Neural progenitor cell (in vitro differentiated cells): ENCODE measurements at regions not wholly inside any gene's neighbourhood (a gene's known extent, or its start where the extent isn't known, plus 50 kb on each side); places are given as distances from the start of the nearest gene placed in this dataset.
"Not testable (repeated sequence)": the region's sequence is repeated elsewhere in the genome, so short reads cannot be mapped to it uniquely, and the experiment has no call there.

Experiments
- DNase-seq: peaks from one replicate; pipeline ENCODE4 v3.0.0-alpha.2; 2016; ENCODE audit warnings: low spot score
- H2AFZ ChIP-seq: fragments of 200-600 bp; sonication (generic); replicated peaks from 2 replicates; pipeline ENCODE4 v1.6.1; 2016; ENCODE audit warnings: antibody characterized with exemption
- H3F3A ChIP-seq: fragments of 200-600 bp; sonication (generic); 2 replicates; pipeline ENCODE4 v1.6.1; 2016; ENCODE audit warnings: antibody characterized with exemption, low read depth
- H3K27ac ChIP-seq: fragments of 200-600 bp; sonication (generic); 2 replicates; pipeline ENCODE4 v1.5.1; 2016; ENCODE audit warnings: mild to moderate bottlenecking
- H3K27me3 ChIP-seq: fragments of 200-600 bp; sonication (generic); 2 replicates; pipeline ENCODE4 v1.6.1; 2016; ENCODE audit warnings: mild to moderate bottlenecking, moderate library complexity
- H3K36me3 ChIP-seq: fragments of 200-600 bp; sonication (generic); 2 replicates; pipeline ENCODE4 v1.5.1; 2016
- H3K4me1 ChIP-seq: fragments of 200-600 bp; sonication (generic); 2 replicates; pipeline ENCODE4 v1.6.1; 2016; ENCODE audit warnings: mixed run types
- H3K4me2 ChIP-seq: fragments of 200-600 bp; sonication (generic); 2 replicates; pipeline ENCODE4 v1.6.1; 2016
- H3K4me3 ChIP-seq: fragments of 200-600 bp; sonication (generic); 2 replicates; pipeline ENCODE4 v1.5.1; 2016
- H3K79me2 ChIP-seq: fragments of 200-600 bp; sonication (generic); 2 replicates; pipeline ENCODE4 v1.6.1; 2016; ENCODE audit warnings: low read depth
- H3K9ac ChIP-seq: fragments of 200-600 bp; sonication (generic); 2 replicates; pipeline ENCODE4 v1.6.1; 2016
- H3K9me3 ChIP-seq: fragments of 200-600 bp; sonication (generic); 2 replicates; pipeline ENCODE4 v1.5.1; 2016; ENCODE audit warnings: low read depth
- H4K20me1 ChIP-seq: fragments of 200-600 bp; sonication (generic); 2 replicates; pipeline ENCODE4 v1.6.1; 2016; ENCODE audit warnings: low read depth
- H3K27ac Mint-ChIP-seq: 3 replicates; pipeline ENCODE4 v1.8.0; 2021; ENCODE audit warnings: mixed read lengths
- H3K27me3 Mint-ChIP-seq: 2 replicates; pipeline ENCODE4 v1.8.0; 2022; ENCODE audit warnings: low read depth, mild to moderate bottlenecking, inconsistent platforms, moderate library complexity, mixed read lengths; ENCODE audit not compliant: insufficient read depth
- H3K36me3 Mint-ChIP-seq: 3 replicates; pipeline ENCODE4 v1.8.0; 2021; ENCODE audit warnings: mixed read lengths
- H3K4me1 Mint-ChIP-seq: 3 replicates; pipeline ENCODE4 v1.8.0; 2021; ENCODE audit warnings: mixed read lengths
- H3K4me3 Mint-ChIP-seq: 3 replicates; pipeline ENCODE4 v1.8.0; 2021; ENCODE audit warnings: mild to moderate bottlenecking, moderate library complexity, mixed read lengths
- H3K9me3 Mint-ChIP-seq: 3 replicates; pipeline ENCODE4 v1.8.0; 2020; ENCODE audit warnings: mixed read lengths
- EZH2 ChIP-seq: fragments of 200-600 bp; sonication (generic); IDR thresholded peaks from 2 replicates; pipeline ENCODE4 v1.6.1; 2017; ENCODE audit warnings: antibody characterized with exemption, mild to moderate bottlenecking, moderate library complexity
- EZH2phosphoT487 ChIP-seq: fragments of 200-600 bp; sonication (generic); IDR thresholded peaks from 2 replicates; pipeline ENCODE4 v1.6.1; 2017; ENCODE audit warnings: antibody characterized with exemption
- TF ChIP-seq, protein P1 (sequence below): fragments of 200-600 bp; sonication (generic); IDR thresholded peaks from 2 replicates; pipeline ENCODE4 v1.5.1; 2017; ENCODE audit warnings: antibody characterized with exemption, mild to moderate bottlenecking

DNA sequence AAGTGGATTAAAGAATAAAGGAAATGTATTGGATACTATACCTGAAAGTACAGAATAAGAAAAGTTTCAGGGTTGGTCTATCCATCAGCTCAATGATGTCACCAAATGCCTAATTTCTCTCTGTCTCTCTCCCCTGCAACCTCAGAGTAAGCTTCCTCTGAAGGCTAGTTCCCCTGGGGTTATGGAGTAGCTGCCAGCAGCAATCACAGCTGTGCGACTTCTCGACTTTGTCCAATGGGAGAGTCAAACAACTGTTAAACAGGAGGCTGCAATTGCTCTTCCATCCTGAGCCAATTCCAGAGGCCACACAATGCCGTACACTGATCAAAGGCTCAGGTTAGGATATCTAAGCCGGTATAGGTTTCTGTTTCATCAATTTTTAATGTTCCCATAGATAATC, 95.3 kb upstream of the FANCL start:
- Histone ChIP-seq H3K4me1 (no peaks in the 10 kb centered on the region), H3K79me2 (no peaks in the 10 kb centered on the region), H3K9me3 (no peaks in the 10 kb centered on the region), H3K27me3 (no peaks in the 10 kb centered on the region), H4K20me1 (no peaks in the 10 kb centered on the region), H3K9ac (no peak overlapping the region), H2AFZ (no peak overlapping the region), H3K36me3 (no peaks in the 10 kb centered on the region), H3K4me3 (no peak overlapping the region), H3F3A (no peaks in the 10 kb centered on the region), H3K27ac (no peak overlapping the region), H3K4me2 (no peak overlapping the region)
- Mint-ChIP-seq H3K4me1 (no peaks in the 10 kb centered on the region), H3K27me3 (peaks cover under 1% of the 10 kb centered on the region), H3K27ac (no peak overlapping the region), H3K4me3 (no peak overlapping the region), H3K36me3 (no peaks in the 10 kb centered on the region), H3K9me3 (no peaks in the 10 kb centered on the region)
- DNase-seq = peak; percentile 34
- TF ChIP-seq EZH2phosphoT487 = no peak
- TF ChIP-seq, protein P1, sequence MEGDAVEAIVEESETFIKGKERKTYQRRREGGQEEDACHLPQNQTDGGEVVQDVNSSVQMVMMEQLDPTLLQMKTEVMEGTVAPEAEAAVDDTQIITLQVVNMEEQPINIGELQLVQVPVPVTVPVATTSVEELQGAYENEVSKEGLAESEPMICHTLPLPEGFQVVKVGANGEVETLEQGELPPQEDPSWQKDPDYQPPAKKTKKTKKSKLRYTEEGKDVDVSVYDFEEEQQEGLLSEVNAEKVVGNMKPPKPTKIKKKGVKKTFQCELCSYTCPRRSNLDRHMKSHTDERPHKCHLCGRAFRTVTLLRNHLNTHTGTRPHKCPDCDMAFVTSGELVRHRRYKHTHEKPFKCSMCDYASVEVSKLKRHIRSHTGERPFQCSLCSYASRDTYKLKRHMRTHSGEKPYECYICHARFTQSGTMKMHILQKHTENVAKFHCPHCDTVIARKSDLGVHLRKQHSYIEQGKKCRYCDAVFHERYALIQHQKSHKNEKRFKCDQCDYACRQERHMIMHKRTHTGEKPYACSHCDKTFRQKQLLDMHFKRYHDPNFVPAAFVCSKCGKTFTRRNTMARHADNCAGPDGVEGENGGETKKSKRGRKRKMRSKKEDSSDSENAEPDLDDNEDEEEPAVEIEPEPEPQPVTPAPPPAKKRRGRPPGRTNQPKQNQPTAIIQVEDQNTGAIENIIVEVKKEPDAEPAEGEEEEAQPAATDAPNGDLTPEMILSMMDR = no peak
- no peak for TF ChIP-seq EZH2

DNA sequence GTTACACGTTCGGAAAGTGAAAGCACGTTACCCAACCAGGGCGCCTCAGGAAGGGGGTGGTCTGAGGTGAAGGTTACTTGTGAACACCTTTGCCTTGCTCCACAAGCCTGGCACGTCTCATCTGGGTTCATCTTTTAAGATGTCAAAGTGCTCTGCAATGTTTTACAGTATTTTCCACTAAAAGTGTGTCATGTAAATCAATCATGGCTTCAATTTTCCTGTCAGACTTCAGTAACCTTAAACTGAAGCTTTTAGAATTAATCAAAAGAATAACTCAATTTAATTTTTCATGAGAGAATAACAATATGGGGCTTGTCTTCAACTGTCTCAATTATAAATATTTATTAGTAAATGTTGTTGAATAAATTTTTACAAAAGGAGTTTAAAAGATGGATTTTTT, 93.3 kb upstream of the FANCL start:
- Mint-ChIP-seq H3K4me1 (no peaks in the 10 kb centered on the region), H3K27me3 (peaks cover 2% of the 10 kb centered on the region), H3K4me3 (no peak overlapping the region), H3K36me3 (no peaks in the 10 kb centered on the region), H3K9me3 (no peaks in the 10 kb centered on the region), H3K27ac (no peak overlapping the region)
- Histone ChIP-seq H3F3A (no peaks in the 10 kb centered on the region), H3K79me2 (no peaks in the 10 kb centered on the region), H3K27ac (no peak overlapping the region), H3K36me3 (no peaks in the 10 kb centered on the region), H3K9ac (no peak overlapping the region), H3K9me3 (no peaks in the 10 kb centered on the region), H3K4me3 (no peak overlapping the region), H3K4me1 (no peaks in the 10 kb centered on the region), H4K20me1 (no peaks in the 10 kb centered on the region), H2AFZ (no peak overlapping the region), H3K4me2 (no peak overlapping the region), H3K27me3 (no peaks in the 10 kb centered on the region)
- TF ChIP-seq EZH2 = no peak
- no peak for TF ChIP-seq EZH2phosphoT487
- TF ChIP-seq, protein P1 = no peak
- DNase-seq = no peak

DNA sequence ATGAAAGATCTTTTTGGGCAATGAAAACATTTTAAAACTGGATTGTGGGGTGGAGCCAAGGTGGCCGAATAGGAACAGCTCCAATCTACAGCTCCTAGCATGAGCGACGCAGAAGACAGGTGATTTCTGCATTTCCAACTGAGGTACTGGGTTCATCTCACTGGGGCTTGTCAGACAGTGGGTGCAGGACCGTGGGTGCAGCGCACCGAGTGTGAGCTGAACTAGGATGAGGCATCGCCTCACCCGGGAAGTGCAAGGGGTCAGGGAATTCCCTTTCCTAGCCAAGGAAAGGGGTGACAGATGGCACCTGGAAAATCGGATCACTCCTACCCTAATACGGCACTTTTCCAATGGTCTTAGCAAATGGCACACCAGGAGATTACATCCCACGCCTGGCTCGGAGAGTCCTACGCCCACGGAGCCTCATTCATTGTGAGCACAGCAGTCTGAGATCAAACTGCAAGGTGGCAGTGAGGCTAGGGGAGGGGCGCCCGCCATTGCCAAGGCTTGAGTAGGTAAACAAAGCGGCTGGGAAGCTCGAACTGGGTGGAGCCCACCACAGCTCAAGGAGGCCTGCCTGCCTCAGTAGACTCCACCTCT, 84.3 kb upstream of the FANCL start:
- H3K36me3 Mint-ChIP-seq, H4K20me1 ChIP-seq, H3K4me3 ChIP-seq, H3K9me3 ChIP-seq, DNase-seq, H3K4me3 Mint-ChIP-seq, H3K27me3 Mint-ChIP-seq, H2AFZ ChIP-seq, H3K4me1 ChIP-seq, H3K9me3 Mint-ChIP-seq, H3K27me3 ChIP-seq, H3K4me2 ChIP-seq, H3K4me1 Mint-ChIP-seq, H3K36me3 ChIP-seq, H3F3A ChIP-seq, H3K27ac ChIP-seq, H3K9ac ChIP-seq, H3K79me2 ChIP-seq: not testable (repeated sequence)
- H3K27ac Mint-ChIP-seq = peak overlapping the region; percentile 8

DNA sequence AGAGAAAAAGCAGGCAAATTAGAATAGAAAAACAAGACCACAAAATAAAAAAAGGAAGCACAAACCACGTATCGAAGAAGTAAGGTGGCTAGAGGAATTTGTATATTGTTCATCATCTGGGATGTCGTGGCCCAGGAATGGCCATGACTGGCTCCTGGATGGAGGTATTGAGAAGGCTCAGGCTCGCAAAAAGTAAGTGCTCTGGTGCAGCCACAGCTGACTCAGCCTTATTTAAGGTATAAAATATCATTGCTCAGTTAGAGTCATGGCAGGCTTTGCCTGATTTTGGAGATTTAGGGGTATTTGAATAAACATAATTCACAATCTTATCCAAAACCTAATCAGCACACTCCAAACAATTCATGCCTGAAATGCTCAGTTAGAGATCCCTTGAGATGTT, 78.4 kb upstream of the FANCL start:
- H3K4me3 Mint-ChIP-seq = no peak overlapping the region
- Histone ChIP-seq H3K9me3 (no peaks in the 10 kb centered on the region), H4K20me1 (no peaks in the 10 kb centered on the region), H3K27ac (no peak overlapping the region), H3K9ac (no peak overlapping the region), H3K36me3 (no peaks in the 10 kb centered on the region), H3K27me3 (no peaks in the 10 kb centered on the region), H3K4me1 (no peaks in the 10 kb centered on the region), H3K79me2 (no peaks in the 10 kb centered on the region), H3K4me2 (no peak overlapping the region), H3F3A (no peaks in the 10 kb centered on the region), H2AFZ (no peak overlapping the region), H3K4me3 (no peak overlapping the region)
- H3K36me3 Mint-ChIP-seq = no peaks in the 10 kb centered on the region
- DNase-seq = no peak
- no peak overlapping the region for H3K27ac Mint-ChIP-seq
- H3K4me1 Mint-ChIP-seq = no peaks in the 10 kb centered on the region
- peaks cover 7% of the 10 kb centered on the region for H3K9me3 Mint-ChIP-seq
- TF ChIP-seq EZH2phosphoT487 (no peak), EZH2 (no peak)
- H3K27me3 Mint-ChIP-seq = peaks cover 2% of the 10 kb centered on the region

DNA sequence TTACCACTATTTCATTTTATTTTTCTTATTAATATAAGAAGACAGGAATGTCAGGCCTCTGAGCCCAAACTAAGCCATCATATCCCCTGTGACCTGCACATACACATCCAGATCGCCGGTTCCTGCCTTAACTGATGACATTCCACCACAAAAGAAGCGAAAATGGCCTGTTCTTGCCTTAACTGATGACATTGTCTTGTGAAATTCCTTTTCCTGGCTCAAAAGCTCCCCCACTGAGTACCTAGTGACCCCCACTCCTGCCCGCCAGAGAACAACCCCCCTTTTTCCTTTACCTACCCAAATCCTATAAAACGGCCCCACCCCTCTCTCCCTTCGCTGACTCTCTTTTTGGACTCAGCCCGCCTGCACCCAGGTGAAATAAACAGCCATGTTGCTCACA, 77.8 kb upstream of the FANCL start:
- H3K4me3 Mint-ChIP-seq, DNase-seq, H3K27ac Mint-ChIP-seq, H3K4me3 ChIP-seq, H3K4me1 ChIP-seq, H3K4me1 Mint-ChIP-seq, H3K9me3 ChIP-seq, H4K20me1 ChIP-seq, H3K79me2 ChIP-seq, H2AFZ ChIP-seq, H3K27me3 Mint-ChIP-seq, H3K36me3 Mint-ChIP-seq, H3F3A ChIP-seq, H3K36me3 ChIP-seq, H3K4me2 ChIP-seq, H3K9ac ChIP-seq, H3K27me3 ChIP-seq, H3K27ac ChIP-seq: not testable (repeated sequence)
- peaks cover 12% of the 10 kb centered on the region for H3K9me3 Mint-ChIP-seq
